WERI-Rb-1 (cell line): ENCODE measurements at regions not wholly inside any gene's neighbourhood (a gene's known extent, or its start where the extent isn't known, plus 50 kb on each side); places are given as distances from the start of the nearest gene placed in this dataset.
A peak's percentile ranks its signal among the peaks of the same experiment; 100 is the strongest.
"Not testable (repeated sequence)": the region's sequence is repeated elsewhere in the genome, so short reads cannot be mapped to it uniquely, and the experiment has no call there.

Source experiments
- DNase-seq: peaks from one replicate; pipeline ENCODE4 v3.0.0-alpha.2; 2020
- H3K27ac ChIP-seq: fragments of 250-450 bp; sonication (Bioruptor Pico); 2 replicates; pipeline ENCODE4 v1.5.1; 2020; ENCODE audit warnings: mild to moderate bottlenecking, moderate library complexity
- H3K27me3 ChIP-seq: fragments of 250-450 bp; sonication (Bioruptor Pico); 2 replicates; pipeline ENCODE4 v1.5.1; 2021; ENCODE audit warnings: mild to moderate bottlenecking, low read depth, moderate library complexity; ENCODE audit not compliant: insufficient read depth, severe bottlenecking
- H3K36me3 ChIP-seq: fragments of 250-450 bp; sonication (Bioruptor Pico); 2 replicates; pipeline ENCODE4 v1.5.1; 2020; ENCODE audit warnings: mild to moderate bottlenecking, moderate library complexity
- H3K4me3 ChIP-seq: 2 replicates; pipeline ENCODE4 v1.5.1; 2011; ENCODE audit warnings: low read depth, mild to moderate bottlenecking, control low read depth, low read length
- H3K9me3 ChIP-seq: fragments of 250-450 bp; sonication (Bioruptor Pico); 2 replicates; pipeline ENCODE4 v1.5.1; 2021; ENCODE audit warnings: mild to moderate bottlenecking, moderate library complexity; ENCODE audit not compliant: severe bottlenecking
- TF ChIP-seq, protein P1 (sequence below): IDR thresholded peaks from 2 replicates; pipeline ENCODE4 v1.5.1; 2011; ENCODE audit warnings: low read depth, mild to moderate bottlenecking, control low read depth, inconsistent platforms, low read length

DNA sequence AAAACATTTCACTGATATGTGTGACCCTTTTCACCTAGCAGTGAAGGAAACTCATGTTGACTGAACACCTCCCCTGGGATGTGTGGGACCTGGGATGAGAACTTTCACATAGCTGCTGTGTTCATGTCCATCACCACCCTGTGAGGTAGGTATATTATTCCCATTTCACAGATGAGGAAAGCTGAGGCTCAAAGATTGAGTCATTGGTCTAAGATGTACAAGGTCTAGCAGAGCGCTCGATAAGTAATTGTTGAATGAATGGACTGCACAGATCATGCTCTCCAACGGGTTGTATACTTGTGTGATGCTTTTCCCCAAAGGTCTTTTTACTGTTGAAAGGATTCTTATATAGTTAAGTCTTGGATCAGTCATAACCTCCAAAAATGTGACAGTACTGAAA, 75.6 kb upstream of the TSC22D1 start:
- no peak for DNase-seq
- no peak overlapping the region for H3K4me3 ChIP-seq
- H3K27ac ChIP-seq = no peak overlapping the region
- no peaks in the 10 kb centered on the region for H3K27me3 ChIP-seq
- no peaks in the 10 kb centered on the region for H3K36me3 ChIP-seq
- H3K9me3 ChIP-seq = no peaks in the 10 kb centered on the region
- TF ChIP-seq, protein P1, sequence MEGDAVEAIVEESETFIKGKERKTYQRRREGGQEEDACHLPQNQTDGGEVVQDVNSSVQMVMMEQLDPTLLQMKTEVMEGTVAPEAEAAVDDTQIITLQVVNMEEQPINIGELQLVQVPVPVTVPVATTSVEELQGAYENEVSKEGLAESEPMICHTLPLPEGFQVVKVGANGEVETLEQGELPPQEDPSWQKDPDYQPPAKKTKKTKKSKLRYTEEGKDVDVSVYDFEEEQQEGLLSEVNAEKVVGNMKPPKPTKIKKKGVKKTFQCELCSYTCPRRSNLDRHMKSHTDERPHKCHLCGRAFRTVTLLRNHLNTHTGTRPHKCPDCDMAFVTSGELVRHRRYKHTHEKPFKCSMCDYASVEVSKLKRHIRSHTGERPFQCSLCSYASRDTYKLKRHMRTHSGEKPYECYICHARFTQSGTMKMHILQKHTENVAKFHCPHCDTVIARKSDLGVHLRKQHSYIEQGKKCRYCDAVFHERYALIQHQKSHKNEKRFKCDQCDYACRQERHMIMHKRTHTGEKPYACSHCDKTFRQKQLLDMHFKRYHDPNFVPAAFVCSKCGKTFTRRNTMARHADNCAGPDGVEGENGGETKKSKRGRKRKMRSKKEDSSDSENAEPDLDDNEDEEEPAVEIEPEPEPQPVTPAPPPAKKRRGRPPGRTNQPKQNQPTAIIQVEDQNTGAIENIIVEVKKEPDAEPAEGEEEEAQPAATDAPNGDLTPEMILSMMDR = no peak

DNA sequence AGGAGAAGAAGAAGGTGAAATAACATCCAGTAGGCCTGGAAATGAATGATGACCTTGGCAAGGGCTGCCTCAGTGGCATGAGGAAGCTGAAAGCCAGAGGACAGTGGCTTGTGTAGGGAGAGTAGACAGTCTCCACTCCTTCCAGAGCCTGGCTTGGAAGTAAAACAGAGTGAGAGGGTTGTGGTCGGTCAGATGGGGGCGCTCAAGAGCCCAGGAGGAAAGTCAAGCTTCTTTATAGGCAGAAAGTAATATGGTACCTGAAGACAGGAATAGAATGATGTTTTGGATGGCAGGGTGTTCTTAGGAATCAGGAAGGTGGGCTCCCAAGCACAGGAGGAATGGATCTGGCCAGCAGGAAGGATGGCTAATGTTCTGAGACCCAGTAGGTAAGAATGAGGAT, 75.1 kb upstream of the TSC22D1 start:
- no peaks in the 10 kb centered on the region for H3K36me3 ChIP-seq
- no peaks in the 10 kb centered on the region for H3K9me3 ChIP-seq
- no peaks in the 10 kb centered on the region for H3K27me3 ChIP-seq
- no peak overlapping the region for H3K27ac ChIP-seq
- no peak for DNase-seq
- TF ChIP-seq, protein P1 = no peak
- no peak overlapping the region for H3K4me3 ChIP-seq

DNA sequence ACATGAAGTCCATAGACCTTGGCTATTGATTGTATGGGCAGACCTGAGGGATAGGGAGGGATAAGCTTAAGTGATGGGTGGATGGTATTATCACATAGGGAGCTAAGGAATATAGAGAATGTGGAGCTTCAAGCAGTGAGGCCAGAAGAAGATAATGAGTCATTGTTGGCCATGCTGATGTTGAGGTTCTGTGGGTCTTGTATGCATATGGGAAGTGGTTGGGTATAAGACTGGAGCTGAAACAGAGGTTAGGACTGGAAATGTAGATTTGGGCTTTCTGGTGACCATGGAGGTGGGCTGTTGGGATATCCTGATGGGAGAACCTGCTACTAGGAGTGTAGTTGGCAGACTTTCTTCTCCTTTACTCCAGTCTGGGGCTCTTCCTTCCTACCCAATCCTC, 73.7 kb upstream of the TSC22D1 start:
- TF ChIP-seq, protein P1 = no peak
- H3K27me3 ChIP-seq = no peaks in the 10 kb centered on the region
- H3K27ac ChIP-seq = no peak overlapping the region
- H3K9me3 ChIP-seq = no peaks in the 10 kb centered on the region
- no peaks in the 10 kb centered on the region for H3K36me3 ChIP-seq
- no peak for DNase-seq
- no peak overlapping the region for H3K4me3 ChIP-seq

DNA sequence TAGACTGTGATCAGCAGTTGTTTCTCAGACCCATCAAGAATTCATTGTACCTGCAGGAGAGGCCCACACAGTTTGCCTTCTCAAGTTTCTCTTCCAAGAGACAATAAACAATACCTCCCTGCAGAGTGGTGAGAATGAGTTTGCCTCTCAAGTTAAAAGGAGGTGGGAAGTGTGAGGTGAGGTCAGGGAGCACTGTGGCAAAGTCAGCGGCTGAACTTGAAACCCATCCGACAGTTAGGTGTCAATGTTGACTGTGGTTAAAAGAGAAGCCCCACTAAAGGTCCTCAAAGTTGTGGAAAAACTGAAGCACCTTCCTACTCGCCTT, 72.9 kb upstream of the TSC22D1 start:
- TF ChIP-seq, protein P1 = no peak
- H3K27me3 ChIP-seq = no peaks in the 10 kb centered on the region
- H3K36me3 ChIP-seq = no peaks in the 10 kb centered on the region
- no peaks in the 10 kb centered on the region for H3K9me3 ChIP-seq
- no peak overlapping the region for H3K27ac ChIP-seq
- no peak overlapping the region for H3K4me3 ChIP-seq
- DNase-seq = no peak

DNA sequence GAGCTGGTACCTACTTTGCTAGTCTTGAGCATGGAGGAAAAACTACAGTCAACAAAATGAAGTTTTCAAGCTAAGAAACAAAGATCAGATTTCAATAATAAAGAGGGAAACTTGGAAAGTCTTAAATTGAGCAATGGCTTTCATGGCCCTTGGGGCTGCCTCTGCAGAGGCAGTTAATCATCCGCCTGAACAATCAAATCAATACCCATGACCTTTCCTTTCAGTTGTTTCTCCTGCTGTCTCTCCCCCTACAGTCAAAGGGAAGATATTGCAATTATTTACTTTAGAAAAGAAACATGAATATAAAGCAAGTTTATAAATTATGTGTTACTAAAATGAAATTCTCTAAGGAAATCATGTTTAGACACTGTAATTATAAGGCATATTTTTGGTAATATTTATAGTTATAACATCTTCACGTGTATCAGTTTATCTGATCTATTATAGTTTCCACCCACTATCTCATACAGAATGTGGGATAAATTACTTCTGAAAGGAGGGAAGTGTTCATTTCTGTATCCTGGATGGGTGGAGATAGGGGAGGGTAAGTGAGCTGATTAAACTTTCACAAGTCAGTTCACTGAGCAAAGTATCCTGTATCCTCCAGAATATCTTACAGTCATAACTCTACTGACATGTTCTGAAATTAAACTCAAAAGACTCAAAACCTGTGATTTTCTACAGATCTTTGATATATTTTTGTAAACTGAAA, 72.4 kb upstream of the TSC22D1 start:
- H3K9me3 ChIP-seq = no peaks in the 10 kb centered on the region
- no peak overlapping the region for H3K27ac ChIP-seq
- no peak overlapping the region for H3K4me3 ChIP-seq
- H3K36me3 ChIP-seq = no peaks in the 10 kb centered on the region
- TF ChIP-seq, protein P1 = 0 out of 2 replicates have a peak, but pooled peaks have one; percentile 8
- no peaks in the 10 kb centered on the region for H3K27me3 ChIP-seq
- DNase-seq = no peak

DNA sequence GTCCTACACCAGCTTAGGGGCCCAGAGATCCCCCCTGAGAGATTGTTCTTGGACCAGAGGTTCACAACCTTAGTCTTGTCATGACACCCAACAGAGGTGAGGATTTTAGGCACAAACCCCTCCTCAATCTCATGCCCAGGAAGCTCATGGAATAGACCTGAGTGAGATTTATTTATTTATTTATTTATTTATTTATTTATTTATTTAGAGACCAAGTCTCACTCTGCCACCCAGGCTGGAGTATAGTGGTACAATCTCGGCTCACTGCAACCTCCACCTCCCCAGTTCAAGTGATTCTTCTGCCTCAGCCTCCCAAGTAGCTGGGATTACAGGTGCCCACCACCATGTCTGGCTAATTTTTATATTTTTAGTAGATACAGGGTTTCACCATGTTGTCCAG, 71.4 kb upstream of the TSC22D1 start:
- H3K9me3 ChIP-seq, H3K27ac ChIP-seq, H3K27me3 ChIP-seq, DNase-seq, H3K4me3 ChIP-seq, H3K36me3 ChIP-seq: not testable (repeated sequence)
